Iris pigment epithelial cell (primary cell): ENCODE measurements at regions not wholly inside any gene's neighbourhood (a gene's known extent, or its start where the extent isn't known, plus 50 kb on each side); places are given as distances from the start of the nearest gene placed in this dataset.
"Not testable (repeated sequence)": the region's sequence is repeated elsewhere in the genome, so short reads cannot be mapped to it uniquely, and the experiment has no call there.

Source experiments
- DNase-seq: peaks from one replicate; pipeline ENCODE4 v3.0.0-alpha.2; 2011; ENCODE audit warnings: low read depth

DNA sequence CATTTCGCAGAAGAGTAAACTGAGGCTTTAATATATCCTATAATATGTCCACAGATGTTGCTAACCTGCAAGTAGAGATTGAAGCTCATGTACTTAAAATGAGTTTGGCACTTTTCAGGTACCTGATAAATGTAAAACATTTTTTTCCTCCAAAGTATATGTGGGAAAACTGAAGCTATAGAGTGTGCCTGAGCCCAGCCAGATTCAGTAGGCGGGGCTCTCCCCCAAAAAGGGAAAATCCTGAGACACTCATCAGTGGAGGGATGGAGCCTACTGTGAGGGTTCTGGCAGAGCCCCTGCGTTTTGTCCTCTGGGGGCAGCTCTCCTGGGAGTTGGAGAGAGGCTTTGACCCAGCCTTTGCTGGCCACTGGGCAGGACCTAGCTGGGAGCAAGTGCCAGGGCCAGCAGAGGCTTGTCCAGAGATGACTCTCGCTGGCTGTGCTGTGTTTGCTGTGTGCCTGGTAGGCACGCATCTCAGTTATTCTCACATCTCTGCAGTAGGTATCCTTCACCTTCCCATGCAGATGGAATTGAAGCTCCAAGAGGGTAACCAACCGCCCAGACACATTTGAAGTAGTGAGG lies 81.1 kb upstream of the SPRY4 start:
- DNase-seq = no peak

DNA sequence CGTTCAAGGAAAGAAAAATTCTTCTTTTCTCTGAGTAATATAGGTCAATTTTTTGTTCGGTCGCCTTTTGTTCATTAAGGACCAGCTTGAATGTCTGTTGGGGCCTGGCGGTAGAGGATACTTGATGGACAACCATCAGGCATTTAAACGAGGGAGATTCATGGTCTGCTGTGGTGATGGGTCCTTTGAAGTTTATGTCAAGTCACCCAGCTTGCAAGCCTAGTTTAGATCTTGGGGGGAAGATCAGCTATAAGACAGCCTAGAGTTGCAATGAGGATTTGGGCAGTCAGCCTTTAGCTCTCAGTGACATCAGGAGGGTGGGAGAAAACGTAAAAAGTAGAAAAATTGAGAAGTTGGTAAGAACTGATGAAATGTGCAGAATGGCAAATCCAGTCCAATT lies 80.2 kb upstream of the SPRY4 start:
- no peak for DNase-seq

DNA sequence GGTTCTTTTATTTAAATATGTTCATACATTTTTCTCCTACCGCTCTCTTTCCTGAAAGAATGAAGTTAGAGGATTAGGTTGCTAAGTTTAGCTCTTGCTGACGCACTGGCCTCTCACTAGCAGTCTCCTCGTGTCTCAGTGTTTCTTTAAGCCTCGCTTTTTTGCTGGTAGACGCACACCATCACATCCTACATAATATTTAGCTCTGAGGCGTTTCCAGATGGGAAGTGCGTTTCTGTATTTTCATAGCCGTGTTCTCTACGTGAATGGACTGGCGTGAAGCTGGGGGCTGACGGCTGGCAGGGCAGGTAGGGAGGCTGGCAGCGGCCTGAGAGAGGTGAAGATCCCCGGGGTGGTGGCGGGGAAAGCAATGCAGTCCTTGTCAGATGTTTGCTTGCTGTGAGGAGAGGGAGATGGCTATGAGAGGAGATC lies 79.2 kb upstream of the SPRY4 start:
- peak; percentile 85 for DNase-seq

DNA sequence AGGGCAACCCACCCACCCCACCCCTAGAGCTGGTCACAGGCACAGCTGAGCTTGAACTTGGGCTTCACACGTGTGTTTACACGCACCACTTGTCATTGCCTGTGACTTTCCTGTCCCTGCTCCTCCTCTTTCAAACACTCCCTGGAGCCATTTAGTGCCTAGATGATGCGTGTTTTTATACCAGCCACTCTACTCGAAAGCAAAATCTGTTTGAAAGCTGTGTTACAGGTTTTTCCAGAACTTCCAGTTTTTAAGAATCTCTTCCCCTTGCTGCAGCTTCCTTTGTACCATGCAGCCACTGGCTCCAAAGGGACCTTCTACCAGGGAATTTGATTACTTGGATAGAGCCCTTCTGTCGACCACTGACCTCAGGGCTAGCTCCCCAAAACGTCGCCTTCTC lies 78.8 kb upstream of the SPRY4 start:
- no peak for DNase-seq

DNA sequence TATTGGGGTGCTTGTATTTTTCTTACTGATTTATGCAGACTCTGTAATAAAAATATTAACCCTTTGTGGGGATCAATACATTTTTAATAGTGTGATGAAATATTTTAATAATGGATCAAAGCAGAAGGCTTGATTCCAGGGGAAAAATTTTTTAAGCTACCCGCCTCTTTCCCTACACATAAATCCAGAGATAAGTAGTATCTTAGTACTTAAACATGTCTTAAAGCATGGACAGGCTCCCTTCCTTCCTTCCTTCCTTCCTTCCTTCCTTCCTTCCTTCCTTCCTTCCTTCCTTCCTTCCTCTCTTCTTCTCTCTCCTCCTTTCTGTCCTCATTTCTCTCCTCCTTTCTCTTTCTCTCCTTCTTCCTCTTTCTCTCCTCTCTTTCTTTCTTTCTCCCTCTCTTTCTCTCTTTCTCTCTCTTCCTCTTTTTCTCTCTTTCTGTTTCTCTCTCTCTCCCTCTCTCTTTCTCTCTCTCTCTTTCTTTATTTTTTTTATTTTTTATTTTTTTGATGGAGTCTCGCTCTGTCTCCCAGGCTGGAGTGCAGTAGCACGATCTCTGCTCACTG lies 78.0 kb upstream of the SPRY4 start:
- no peak for DNase-seq

DNA sequence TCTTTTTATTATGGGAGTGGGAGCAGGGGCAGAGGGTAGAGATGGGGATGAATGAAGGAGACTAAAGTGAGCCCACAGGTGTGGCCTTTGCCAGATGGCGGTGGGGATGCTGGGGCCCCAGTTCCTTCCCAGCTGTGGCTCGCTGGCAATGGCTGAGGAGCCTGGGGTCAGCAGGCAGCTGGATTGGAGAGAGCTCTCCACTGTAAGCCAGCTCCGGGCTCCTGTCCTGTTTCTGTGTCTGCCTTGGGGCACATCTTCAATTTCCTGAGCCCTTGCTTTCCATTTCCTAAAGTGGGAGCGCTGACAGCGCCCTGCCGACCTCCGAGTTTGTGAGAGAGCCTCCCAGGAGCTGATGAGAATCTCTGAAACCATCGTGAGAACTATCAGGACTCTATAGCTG lies 75.6 kb upstream of the SPRY4 start:
- no peak for DNase-seq

DNA sequence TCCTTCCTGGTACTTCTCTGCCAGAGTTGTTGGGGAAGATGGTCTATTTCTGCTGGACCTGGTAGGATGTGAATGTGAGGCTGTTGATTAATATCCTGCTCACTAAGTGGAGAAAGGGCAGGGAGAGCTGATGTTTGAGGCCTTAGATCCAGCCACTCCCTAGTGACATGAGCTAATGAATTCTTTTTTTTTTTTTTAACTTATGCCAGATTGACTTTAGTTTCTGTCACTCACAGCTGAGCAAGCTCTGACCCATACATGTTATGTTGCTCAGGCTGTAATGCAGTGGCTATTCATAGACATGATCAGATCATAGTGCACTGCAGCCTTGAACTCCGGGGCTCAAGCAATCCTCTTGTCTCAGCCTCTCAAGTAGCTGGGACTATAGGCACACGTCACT lies 75.1 kb upstream of the SPRY4 start:
- DNase-seq = no peak

DNA sequence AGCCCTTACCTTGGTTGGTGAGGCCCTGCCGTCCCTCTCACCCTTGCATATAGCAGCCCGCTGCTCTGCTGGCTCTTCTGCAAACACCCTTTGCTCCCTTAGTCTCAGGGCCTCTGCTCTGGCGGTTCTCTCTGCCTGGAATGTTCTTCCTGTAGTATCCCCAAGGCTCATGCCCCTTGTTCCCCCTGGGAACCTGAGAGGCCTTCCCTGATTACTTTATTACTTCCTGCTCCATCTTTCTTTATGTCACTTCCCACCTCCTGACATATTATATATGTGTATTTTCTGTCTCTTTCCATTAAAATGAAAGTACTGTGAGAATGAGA lies 73.9 kb upstream of the SPRY4 start:
- DNase-seq = no peak

DNA sequence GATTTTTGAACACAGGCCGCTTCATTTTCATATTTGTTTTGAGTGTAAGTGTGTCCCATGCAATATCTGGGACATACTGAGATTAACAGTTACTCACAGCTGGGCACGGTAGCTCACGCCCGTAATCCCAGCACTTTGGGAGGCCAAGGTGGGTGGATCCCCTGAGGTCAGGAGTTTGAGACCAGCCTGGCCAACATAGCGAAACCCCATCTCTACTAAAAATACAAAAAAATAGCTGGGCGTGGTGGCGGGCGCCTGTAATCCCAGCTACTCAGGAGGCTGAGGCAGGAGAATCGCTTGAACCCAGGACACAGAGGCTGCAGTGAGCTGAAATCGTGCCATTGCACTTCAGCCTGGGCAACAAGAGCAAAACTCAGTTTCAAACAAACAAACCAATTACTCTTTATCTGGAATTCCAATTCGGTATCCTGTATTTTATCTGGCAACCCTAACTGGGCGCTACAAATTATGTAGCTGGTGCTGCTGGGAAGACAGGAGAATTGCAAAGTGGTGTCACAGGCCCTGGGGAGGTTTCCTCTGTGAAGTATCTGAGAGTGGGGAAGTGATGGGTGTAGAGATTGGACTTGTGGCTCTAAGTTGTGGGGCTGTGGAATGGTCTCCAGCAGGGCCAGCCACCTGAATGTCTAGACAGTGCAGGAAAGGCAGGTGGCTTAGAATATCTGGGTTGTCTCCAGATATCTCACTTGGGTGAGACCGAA lies 73.3 kb upstream of the SPRY4 start:
- not testable (repeated sequence) for DNase-seq

DNA sequence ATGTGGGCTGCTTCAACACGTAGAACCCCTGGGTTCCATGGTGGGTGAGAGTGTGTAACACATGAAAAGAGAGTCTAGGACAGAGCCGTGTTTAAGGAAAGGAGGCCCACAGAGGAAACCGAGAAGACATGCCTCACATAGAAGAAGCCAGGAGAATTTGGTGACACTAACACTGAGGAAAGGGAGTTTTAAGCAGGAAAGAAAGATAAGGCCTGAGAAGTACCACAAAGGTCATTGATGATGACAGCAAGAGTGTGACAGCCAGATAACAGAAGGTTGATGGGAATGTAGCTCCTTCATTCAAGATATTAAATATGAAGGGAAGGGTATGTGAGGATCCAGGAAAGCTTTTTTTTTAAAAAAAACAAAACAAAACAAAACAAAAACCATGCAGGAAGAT lies 72.4 kb upstream of the SPRY4 start:
- DNase-seq = no peak

DNA sequence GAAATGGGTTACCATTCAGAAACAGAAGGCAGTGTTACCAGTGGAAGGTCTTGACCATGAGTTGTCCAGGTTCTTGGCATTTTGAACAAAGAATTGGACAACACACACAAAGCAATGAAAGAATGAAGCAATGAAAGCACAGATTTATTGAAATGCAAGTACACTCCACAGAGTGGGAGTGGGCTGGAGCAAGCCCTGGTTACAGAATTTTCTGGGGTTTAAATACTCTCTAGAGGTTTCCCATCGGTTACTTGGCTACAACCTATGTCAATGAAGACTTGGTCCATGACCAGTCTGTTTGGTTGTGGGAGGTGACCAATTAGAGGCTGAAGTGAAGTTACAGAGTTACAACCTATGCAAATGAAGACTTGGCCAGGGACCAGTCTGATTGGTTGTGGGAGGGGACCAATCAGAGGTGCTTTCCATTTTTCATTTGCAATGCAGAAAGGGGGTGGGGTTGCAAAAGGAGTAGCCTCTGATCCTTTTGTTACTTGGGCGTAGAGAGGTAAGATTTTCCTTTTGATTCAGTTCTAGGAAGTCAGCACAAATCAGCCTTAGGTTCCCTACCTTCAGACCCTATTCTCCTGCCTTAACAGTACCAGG lies 71.7 kb upstream of the SPRY4 start:
- no peak for DNase-seq

DNA sequence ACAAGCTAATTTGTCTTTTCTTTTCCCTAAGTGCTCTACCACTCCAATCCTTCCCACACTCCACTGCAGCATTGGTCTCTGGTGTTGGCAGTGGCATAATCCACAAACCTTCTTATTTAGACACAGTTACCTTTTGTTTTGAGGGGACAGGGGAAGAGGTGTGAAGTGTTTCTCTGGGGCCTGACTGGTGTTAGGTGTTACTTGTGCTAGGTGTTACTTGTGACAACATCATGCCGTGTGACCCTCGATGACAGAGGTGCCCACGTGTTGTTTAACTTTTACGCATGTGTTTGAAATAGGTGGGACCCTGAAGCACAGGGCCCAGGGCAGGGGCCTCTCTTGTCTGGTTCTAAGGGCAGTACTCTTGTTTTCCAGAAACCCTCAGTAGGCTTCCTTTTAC lies 70.5 kb upstream of the SPRY4 start:
- no peak for DNase-seq

DNA sequence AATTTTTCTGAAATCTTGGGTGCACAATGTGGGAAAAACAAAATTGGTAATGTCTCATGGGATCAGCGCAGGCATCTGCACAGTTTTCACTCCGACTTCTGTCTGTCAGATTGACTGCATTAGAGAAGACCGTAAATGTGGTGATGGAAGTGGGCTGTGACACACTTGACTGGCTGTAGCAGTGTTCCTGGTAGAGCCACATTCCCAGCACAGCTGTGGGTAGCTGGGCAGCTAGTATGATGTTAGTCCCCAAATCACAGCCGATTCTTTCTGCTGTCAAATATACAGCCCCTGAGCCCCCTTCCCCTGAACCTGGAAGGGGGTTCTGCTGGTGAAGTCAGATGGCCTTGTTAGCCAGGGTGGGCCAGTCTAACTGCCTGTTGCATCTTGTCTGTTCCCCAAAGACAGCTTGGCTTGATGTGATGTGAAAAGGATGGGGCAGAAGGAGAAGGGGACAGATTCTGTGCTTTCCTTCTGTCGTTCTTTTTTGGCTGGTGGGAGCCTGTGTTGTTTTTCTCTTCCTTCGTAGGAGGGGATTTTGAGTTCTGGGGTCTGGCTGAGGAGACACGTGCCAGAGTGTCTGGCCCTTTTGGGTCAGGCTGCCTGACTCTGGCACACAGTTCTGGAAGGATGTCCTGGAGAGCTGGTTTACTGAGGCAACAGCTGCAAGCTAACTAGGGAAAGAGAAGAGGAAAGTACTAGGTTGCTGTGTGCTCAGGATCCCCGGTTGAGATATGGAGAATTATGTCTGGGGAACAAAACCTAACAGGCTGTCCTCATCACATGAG lies 66.4 kb upstream of the SPRY4 start:
- no peak for DNase-seq

DNA sequence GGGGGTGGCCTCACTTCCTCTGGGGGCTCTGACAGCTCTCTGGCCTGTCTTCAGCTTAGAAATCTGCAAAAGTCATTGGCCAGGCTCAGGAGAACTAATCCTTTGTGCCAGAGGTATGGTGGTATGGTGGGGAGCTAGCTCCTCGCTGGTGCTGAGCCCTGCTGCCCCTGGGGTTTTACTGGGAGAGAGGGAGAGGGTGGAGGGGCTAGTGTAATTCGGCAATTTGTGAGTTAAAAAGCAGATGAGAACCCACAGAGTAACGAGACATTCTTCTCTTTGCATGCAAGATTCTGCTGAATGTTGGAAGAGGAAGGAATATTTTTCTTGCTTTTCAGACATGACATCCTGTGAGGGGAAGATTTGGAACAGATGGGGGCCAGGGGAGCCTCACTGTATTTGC lies 65.5 kb upstream of the SPRY4 start:
- no peak for DNase-seq

DNA sequence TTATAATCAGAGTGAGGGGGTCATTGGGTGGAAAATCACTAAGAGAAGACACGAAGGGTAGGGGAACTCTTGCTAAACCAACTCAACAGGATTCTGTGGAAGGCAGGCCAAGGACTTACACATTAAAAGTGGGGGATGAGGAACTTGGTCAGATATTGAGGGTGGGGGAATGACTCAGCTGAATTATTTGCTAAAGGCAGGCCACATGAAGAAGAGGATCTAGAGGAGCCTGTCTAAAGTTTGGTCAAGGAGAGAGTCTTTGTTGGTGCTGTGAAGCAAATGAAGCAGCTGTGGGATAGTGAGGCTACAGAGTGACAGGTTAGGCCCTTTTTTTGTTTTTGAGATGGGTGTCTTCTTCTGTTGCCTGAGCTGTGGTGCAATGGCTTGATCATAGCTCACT lies 63.9 kb upstream of the SPRY4 start:
- DNase-seq = peak; percentile 30

DNA sequence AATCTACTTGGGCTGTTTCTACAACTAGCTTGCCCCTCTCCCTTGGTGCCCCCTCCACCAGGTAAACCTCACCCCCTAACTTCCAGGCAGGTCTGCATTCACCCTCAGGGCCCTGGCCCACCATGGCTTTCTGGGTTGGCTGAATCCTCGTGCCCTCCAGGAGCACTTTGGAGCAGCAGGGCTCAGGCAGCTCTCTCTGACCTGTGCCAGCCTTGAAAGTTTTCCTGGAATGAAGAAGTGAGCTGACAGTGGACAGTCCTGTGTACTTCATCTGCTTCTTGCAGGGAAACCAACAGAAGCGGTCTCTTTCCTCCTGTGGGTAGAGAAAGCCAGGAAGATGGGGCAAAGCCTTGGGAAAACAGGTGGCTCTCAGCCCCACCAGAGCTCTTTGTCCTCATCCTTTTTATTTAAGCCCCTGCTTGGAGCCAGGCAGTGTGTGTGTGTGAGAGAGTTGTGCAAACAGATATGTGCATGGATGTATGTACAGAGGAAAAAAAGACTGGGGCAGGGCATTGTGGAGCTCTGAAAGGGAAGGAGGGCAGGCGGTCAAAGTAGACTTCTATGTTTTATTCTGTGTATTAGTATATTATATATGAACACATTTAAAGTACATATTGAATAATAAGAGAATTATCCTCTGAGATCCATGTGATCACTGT lies 62.3 kb upstream of the SPRY4 start:
- no peak for DNase-seq

DNA sequence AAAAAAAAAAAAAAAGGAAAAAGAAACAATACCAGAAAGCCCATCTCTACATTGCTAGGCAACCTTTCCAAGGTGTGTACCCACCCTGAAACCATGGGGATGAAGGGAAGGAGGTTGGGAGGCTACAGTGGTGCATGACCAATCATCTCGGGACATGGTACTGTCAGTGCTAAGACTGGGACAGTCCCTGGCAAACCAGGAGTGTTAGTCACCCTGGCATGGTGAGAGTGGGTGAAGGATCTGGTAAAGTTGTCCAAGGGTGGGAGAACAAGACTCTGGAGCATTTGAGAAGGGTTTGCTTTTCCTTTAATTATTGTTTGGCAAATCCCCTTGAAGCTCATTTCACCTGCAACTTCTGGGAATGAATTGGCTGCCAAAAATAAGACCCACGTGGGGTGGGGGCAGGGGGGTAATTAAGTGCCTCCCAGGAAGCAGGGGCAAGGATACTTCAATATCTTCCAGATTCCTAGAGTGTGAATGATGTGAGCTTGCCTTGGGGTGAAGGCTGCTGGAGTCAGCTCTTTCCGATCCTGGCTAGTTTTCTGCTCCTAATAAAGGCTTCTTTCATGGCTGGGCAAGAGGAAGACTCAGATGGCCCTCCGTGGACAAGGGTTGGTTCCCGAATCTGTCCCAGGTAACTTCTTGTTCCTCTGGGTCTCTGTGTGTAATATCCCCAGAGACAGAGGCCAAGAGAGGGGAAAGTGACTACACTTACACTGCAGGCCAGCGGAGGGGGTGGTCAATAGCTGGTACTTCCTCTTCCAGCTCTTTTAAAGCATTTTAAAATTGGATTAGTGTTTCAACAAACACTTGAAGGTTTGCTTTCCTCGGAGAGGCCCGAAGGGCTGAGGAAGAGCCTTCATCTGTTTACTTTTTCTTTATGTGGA lies 61.6 kb upstream of the SPRY4 start:
- DNase-seq = no peak

DNA sequence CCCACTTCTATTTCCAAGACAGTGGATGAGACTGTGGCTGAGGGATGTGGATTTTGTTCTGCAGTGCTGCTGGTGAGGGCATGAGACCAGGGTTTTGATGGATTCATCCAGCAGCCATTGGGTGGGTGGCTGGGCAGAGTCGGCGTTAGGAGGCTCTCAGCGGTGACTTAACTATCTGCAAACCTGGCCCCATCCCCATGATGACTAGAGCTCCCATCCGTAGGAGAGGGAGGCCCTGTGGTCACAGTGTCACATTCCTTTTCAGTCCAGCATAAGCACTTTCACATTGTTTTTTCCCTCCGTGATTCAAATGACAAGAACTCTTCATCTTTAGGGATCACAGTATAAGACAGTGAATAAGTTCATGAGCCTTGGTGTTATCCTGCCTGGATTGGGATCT lies 60.4 kb upstream of the SPRY4 start:
- DNase-seq = peak; percentile 75

DNA sequence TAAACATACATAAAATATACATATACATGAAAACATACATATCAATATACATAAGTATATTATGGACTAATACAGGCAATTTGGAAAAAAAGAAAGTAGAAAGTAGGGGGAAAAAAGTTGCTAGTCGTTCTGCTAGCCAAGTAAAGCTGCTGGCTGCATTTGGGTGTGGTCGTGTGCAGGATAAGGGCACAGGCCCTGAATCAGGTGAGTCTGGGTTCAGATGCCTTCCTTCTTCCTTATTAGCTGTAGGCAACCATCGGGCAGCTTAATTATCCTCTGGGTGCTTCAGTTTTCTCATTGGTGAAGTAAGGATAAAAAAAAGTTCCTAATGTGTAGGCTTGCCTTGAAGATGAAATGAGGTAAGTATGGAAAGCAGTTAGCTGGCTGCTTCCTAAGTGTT lies 59.2 kb upstream of the SPRY4 start:
- DNase-seq = no peak

DNA sequence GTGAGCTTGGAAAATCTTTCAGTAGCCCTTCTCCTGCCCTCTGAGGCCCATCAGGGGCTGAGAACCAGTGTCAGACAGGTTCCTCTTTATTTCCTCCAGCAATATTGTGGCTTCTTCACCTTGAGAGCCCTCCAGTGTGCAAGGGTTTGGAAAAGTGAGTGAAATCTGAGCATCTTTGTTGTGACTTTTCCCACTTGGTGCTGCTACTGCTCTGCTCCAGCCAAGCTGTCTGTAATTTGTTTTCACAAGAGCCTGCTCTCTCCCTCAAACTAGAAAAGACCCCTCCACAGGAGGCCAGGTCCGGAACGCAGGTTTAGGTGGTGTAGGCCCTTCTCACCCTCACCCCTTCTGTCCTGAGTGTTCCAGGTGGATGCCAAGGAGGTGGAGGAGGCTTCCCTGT lies 57.4 kb upstream of the SPRY4 start:
- DNase-seq = no peak
